Esophagus muscularis mucosa (tissue), 3 donors: ENCODE measurements at regions not wholly inside any gene's neighbourhood (a gene's known extent, or its start where the extent isn't known, plus 50 kb on each side); places are given as distances from the start of the nearest gene placed in this dataset.
"Not testable (repeated sequence)": the region's sequence is repeated elsewhere in the genome, so short reads cannot be mapped to it uniquely, and the experiment has no call there.

Experiments
- CTCF ChIP-seq, 3 experiments: fragments of 200-600 bp in 2 of 3; fragments of 450-650 bp in 1 of 3; sonication (generic) in 2 of 3; IDR thresholded peaks; one replicate each; pipeline ENCODE4 v1.5.1; 2017 to 2019; ENCODE audit warnings: antibody characterized with exemption in 3 of 3, mild to moderate bottlenecking in 2 of 3, moderate library complexity in 1 of 3
- POLR2A ChIP-seq: fragments of 450-650 bp; IDR thresholded peaks from one replicate; pipeline ENCODE4 v1.6.1; 2017; ENCODE audit warnings: antibody characterized with exemption, moderate library complexity, mild to moderate bottlenecking, low read depth
- POLR2AphosphoS5 ChIP-seq, 2 donors: sonication (generic); formaldehyde crosslinking; IDR thresholded peaks; one replicate each; pipeline ENCODE4 v1.6.1; 2017; ENCODE audit warnings: antibody characterized with exemption in 2 of 2

GRCh38 chr22:11288246-11289220, 4239.5 kb upstream of the OR11H1 start:
- not testable (repeated sequence) for TF ChIP-seq CTCF (IDR thresholded peaks at IDR 0.05); POLR2AphosphoS5 (IDR thresholded peaks at IDR 0.05); POLR2A
